IPS DF 19.7 (cell line): ENCODE measurements at regions not wholly inside any gene's neighbourhood (a gene's known extent, or its start where the extent isn't known, plus 50 kb on each side); places are given as distances from the start of the nearest gene placed in this dataset.

Experiments used
- DNase-seq: peaks from one replicate; pipeline ENCODE4 v3.0.0-alpha.2; 2013; ENCODE audit warnings: low read depth, low spot score

GRCh38 chr10:121098211-121098610 lies 247.0 kb downstream of the WDR11 start:
- no peak for DNase-seq

GRCh38 chr10:121098751-121099150 lies 247.6 kb downstream of the WDR11 start:
- no peak for DNase-seq

- DNase-seq, result no peak
Measured at GRCh38 chr10:121099181-121099580, 248.0 kb downstream of the WDR11 start.

- DNase-seq, result no peak
Measured at GRCh38 chr10:121099592-121099991, 248.4 kb downstream of the WDR11 start.

GRCh38 chr10:121101561-121101960 lies 250.4 kb downstream of the WDR11 start:
- no peak for DNase-seq

GRCh38 chr10:121102706-121103105 lies 251.5 kb downstream of the WDR11 start:
- no peak for DNase-seq

- DNase-seq, result no peak
Measured at GRCh38 chr10:121104476-121105111, 253.4 kb downstream of the WDR11 start.

GRCh38 chr10:121106611-121107010 lies 255.4 kb downstream of the WDR11 start:
- no peak for DNase-seq

- no peak for DNase-seq
Measured at GRCh38 chr10:121108051-121108450, 256.9 kb downstream of the WDR11 start.

GRCh38 chr10:121110369-121110768 lies 259.2 kb downstream of the WDR11 start:
- DNase-seq, result no peak

GRCh38 chr10:121112136-121112535 lies 261.0 kb downstream of the WDR11 start:
- DNase-seq, result no peak

- no peak for DNase-seq
Measured at GRCh38 chr10:121112579-121113384, 261.6 kb downstream of the WDR11 start.

- DNase-seq, result no peak
Measured at GRCh38 chr10:121113385-121113696, 262.2 kb downstream of the WDR11 start.

GRCh38 chr10:121113911-121114310 lies 262.7 kb downstream of the WDR11 start:
- DNase-seq, result no peak

GRCh38 chr10:121115154-121115553 lies 264.0 kb downstream of the WDR11 start:
- DNase-seq, result no peak

- DNase-seq, result no peak
Measured at GRCh38 chr10:121121462-121121861, 270.3 kb downstream of the WDR11 start.

- no peak for DNase-seq
Measured at GRCh38 chr10:121127151-121127906, 276.2 kb downstream of the WDR11 start.

- no peak for DNase-seq
Measured at GRCh38 chr10:121128164-121128563, 277.0 kb downstream of the WDR11 start.

GRCh38 chr10:121129266-121129665 lies 278.1 kb downstream of the WDR11 start:
- no peak for DNase-seq

- DNase-seq, result no peak
Measured at GRCh38 chr10:121130382-121130781, 279.2 kb downstream of the WDR11 start.

GRCh38 chr10:121131014-121131413 lies 279.9 kb downstream of the WDR11 start:
- no peak for DNase-seq

GRCh38 chr10:121131426-121132265 lies 280.5 kb downstream of the WDR11 start:
- DNase-seq, result no peak
